Type B pancreatic cell (in vitro differentiated cells): ENCODE measurements at regions not wholly inside any gene's neighbourhood (a gene's known extent, or its start where the extent isn't known, plus 50 kb on each side); places are given as distances from the start of the nearest gene placed in this dataset.
"Not testable (repeated sequence)": the region's sequence is repeated elsewhere in the genome, so short reads cannot be mapped to it uniquely, and the experiment has no call there.

ENCODE experiments used
- DNase-seq: peaks from one replicate; pipeline ENCODE4 v3.0.0; 2021; ENCODE audit warnings: mixed read lengths; ENCODE audit not compliant: unreplicated experiment; ENCODE audit errors: extremely low spot score
- H3K27ac Mint-ChIP-seq: 2 replicates; pipeline ENCODE4 v1.8.0; 2021; ENCODE audit warnings: mild to moderate bottlenecking, mixed read lengths
- H3K27me3 Mint-ChIP-seq: 2 replicates; pipeline ENCODE4 v1.8.0; 2021; ENCODE audit warnings: mixed read lengths
- H3K36me3 Mint-ChIP-seq: 2 replicates; pipeline ENCODE4 v1.8.0; 2021; ENCODE audit warnings: mixed read lengths
- H3K4me1 Mint-ChIP-seq: one replicate; pipeline ENCODE4 v1.8.0; 2021; ENCODE audit warnings: mixed read lengths; ENCODE audit not compliant: unreplicated experiment
- H3K4me3 Mint-ChIP-seq: 2 replicates; pipeline ENCODE4 v1.8.0; 2021; ENCODE audit warnings: mild to moderate bottlenecking, mixed read lengths
- H3K9me3 Mint-ChIP-seq: 2 replicates; pipeline ENCODE4 v1.8.0; 2021; ENCODE audit warnings: mixed read lengths

DNA sequence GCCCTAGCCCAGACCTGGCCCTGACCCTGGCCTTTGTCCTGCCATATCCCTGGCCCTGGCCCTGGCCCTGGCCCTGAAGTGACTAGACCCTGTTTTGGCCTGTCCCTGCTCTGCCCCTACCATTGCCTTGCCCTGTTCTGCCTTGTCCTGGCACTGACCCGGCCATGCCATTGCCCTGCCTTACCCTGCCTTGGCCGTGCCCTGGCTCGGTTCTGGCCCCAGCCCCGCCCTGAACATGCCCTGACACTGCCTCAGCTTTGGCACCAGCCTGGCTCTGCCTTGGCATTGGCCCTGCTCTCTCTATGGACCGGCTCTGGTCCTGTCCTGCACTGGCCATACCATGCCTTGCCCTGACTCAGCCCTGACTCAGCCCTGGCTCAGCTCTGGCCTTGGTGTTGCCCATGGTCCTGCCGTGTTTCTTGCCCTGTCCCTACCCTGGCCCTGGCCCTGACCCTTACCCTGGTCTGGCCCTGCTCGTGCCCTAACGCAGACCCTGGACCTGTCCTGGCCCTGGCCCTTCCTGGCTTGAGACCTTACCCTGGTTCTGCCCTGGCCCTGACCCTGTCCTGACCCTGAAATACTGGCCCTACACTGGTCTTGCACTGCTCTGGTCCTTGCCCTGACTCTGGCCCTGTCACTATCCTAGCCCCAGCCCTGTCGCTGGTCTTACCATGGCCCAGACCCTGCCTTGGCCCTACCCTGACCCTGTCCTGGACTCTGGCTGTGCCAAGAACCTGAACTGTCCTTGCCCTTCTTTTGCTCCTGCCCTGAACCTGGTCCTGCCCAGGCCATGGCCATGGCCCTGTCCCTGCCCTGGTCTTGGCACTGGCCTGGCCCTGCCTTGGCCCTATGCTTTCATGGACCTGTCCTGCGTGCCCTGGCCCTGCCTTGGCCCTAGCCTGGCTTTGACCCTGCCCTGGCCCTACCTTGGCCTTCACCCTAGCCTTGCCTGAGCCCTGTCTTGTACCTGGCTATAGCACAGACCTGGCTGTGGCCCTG is 224.6 kb downstream of the LIPI start:
- H3K36me3 Mint-ChIP-seq, H3K4me3 Mint-ChIP-seq, DNase-seq, H3K27ac Mint-ChIP-seq, H3K4me1 Mint-ChIP-seq, H3K9me3 Mint-ChIP-seq, H3K27me3 Mint-ChIP-seq: not testable (repeated sequence)

DNA sequence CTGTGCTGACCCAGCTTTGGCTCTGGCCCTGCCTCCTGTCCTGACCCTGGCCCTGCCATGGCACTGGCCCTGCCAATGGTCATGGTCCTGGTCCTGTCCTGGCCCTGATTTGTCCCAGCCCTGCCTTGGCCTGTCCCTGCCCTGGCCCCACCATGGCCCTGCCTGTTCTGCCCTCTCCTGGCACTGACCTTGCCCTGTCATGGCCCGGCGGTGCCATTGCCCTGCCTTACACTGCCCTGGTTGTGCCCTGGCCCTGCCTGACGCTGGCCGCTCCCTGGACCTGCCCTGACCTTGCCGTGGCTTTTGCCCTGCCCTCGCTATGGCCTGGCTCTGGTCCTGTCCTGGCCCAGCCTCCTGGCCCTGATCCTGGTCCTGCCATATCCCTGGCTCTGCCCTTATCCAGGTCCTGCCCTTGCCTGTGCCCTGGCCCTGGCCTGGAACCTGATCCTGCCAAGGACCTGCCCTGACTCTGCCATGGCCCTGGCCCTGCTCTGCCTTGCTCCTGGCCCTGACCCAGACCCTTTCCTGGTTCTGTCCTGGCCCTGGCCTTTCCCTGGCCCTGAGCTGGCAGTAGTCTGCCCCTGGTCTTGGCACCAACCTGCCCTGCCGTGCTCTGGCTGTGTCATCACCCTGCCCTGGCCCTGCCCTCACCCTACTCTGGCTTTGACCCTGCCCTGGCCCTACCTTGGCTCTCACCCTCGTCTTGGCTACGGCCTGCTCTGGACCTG is 225.5 kb downstream of the LIPI start:
- not testable (repeated sequence) for DNase-seq, H3K27me3 Mint-ChIP-seq, H3K4me3 Mint-ChIP-seq, H3K4me1 Mint-ChIP-seq, H3K27ac Mint-ChIP-seq, H3K9me3 Mint-ChIP-seq, H3K36me3 Mint-ChIP-seq

DNA sequence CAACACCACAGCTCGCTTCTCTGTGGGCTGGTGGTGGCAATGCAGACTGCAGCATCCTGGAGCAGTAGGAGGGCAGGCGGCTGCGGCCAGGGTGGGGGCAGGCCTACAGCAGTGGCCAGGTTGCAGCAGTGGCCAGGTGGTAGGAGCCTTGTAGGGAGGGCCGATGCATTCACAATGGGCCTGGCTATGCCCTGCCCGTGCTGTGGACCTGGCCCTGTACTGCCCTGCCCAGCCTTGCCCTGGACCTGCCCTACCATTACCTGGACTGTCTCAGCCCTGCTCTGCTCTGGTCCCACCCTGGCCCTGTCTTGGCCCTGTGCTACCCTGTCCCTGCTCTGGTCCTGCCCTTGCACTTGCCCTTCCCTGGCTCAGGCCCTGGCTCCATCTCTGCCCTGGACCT is 226.0 kb downstream of the LIPI start:
- H3K4me1 Mint-ChIP-seq, H3K9me3 Mint-ChIP-seq, H3K36me3 Mint-ChIP-seq, H3K27me3 Mint-ChIP-seq, H3K27ac Mint-ChIP-seq, DNase-seq, H3K4me3 Mint-ChIP-seq: not testable (repeated sequence)

DNA sequence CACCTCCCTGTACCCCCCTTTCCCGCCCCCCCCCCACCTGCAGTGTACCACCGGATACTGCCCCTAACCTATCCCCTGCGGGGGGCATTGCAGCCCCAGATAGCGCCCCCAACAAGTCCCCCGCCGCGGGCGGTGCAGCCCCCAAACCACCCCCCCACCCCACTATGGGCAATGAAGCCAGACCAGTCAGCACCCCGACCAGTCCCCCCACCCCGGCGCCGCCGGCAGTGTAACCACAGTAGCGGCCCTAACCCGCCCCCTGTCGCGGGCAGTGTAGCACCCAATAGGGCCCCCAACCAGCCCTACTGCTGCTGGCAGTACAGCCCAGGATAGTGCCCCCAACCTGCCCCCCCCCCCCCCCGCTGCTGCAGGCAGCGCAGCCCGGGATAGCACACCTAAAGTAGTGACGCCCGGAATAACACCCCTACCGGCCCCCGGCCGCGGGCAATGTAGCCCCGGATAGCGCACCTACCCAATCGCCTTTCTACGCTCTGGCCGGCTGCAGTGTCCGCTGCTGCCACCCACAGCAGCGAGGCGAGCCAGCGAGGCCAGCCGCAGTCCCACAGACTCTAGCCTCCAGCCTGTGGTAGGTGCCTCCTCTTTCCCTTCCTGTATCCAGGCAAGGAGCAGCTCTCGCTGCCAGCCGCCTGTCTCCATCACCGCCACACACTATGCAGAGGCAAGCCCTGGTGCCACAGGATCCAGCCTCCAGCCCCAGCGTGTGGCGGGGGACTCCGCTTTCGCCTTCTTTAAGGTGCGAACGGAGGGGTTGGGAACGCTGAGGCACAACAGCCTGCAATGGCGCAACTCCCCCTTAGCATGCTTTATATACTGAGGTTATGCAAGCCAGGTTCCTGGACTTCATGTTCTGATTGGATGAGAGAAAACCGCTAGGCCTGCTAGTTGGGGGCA is 229.3 kb downstream of the LIPI start:
- H3K27ac Mint-ChIP-seq, H3K4me3 Mint-ChIP-seq, H3K36me3 Mint-ChIP-seq, H3K9me3 Mint-ChIP-seq, H3K27me3 Mint-ChIP-seq, H3K4me1 Mint-ChIP-seq, DNase-seq: not testable (repeated sequence)

DNA sequence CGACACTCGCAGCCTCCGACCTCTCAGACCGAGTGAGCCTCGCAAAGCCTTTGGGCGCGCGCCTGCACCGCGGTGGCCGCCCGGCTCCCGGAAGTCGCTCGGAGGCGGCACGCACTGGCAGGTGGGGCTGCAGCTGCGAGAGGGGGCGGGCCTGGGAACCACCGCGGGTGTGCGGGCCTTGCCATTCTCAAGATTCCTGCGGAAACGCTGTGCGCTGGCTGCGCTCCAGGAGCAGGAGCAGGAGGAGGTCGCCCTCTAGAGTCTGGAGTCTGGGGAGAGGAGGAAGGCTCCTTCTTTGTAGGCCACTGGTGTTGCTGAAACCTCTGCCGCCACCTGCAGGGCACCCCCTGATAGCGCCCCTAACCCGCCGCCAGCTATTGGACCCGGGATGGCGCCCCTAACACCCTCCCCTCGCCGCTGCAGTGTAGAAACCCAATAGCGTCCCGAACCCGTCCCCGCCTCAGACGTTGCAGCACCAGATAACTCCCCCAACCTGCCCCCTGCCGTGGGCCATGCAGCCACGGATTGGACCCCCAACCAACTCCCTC is 230.6 kb downstream of the LIPI start:
- not testable (repeated sequence) for H3K4me3 Mint-ChIP-seq, H3K9me3 Mint-ChIP-seq, H3K27ac Mint-ChIP-seq, H3K27me3 Mint-ChIP-seq, DNase-seq, H3K36me3 Mint-ChIP-seq, H3K4me1 Mint-ChIP-seq

DNA sequence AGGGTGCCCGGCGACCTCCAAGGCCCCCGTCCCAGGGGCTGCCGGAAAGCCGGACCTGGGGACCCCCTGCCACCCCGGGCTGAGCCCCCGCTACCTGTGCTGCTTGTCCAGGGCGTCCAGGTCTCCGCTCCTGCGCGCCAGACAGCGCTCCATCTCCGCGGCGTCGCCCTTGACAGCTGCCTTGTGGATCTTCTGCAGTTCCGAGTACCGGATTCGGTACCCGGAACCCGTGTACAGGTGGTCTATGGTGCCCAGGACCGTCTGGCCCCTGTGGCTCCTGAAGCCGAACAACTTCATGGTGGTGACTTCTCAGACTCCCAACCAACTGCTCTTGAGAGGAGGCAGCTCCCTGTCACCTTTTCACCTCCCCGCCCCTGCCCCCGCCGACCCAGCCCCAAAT is 231.1 kb downstream of the LIPI start:
- DNase-seq, H3K4me1 Mint-ChIP-seq, H3K36me3 Mint-ChIP-seq, H3K9me3 Mint-ChIP-seq, H3K4me3 Mint-ChIP-seq, H3K27me3 Mint-ChIP-seq, H3K27ac Mint-ChIP-seq: not testable (repeated sequence)

DNA sequence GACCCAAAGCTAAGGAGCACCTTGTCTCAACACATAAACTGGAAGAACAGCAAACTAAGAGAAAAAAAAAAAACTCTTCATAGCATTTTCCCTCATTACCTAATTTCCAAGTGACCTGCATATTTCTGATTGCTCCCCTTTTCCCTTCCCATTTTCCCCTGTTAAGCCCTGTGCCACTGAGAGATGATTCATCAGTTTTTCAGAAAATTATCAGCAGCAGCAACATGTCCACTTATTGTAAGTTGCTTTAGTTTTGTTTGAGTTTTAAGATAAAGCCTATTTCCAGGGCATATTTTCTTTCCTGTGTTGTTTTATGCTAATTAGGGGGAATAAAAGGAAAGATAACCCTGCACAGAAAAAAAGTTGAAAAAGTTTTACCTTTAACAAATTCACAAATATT is 236.2 kb downstream of the LIPI start:
- not testable (repeated sequence) for H3K4me1 Mint-ChIP-seq, H3K9me3 Mint-ChIP-seq, H3K4me3 Mint-ChIP-seq, H3K27me3 Mint-ChIP-seq, H3K27ac Mint-ChIP-seq, H3K36me3 Mint-ChIP-seq, DNase-seq

DNA sequence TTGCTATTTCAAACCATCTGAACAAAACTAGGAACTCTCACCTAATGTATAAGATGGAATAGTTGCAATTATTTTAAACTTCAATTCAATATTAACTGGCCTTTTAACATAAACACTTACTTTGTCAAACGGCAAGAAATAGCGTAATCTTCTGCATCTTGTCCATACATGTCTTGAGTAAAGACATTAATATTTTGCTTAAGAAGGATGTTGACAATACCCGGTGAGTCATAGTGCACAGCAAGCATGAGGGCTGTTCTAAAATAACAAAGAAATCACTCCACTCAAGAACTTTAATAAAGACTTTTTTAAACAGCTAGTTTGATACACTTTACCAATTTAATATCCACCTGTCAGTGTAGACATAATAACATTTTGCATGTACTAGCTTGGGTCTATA is 240.9 kb downstream of the LIPI start:
- not testable (repeated sequence) for DNase-seq, H3K36me3 Mint-ChIP-seq, H3K4me1 Mint-ChIP-seq, H3K4me3 Mint-ChIP-seq, H3K9me3 Mint-ChIP-seq, H3K27ac Mint-ChIP-seq, H3K27me3 Mint-ChIP-seq

DNA sequence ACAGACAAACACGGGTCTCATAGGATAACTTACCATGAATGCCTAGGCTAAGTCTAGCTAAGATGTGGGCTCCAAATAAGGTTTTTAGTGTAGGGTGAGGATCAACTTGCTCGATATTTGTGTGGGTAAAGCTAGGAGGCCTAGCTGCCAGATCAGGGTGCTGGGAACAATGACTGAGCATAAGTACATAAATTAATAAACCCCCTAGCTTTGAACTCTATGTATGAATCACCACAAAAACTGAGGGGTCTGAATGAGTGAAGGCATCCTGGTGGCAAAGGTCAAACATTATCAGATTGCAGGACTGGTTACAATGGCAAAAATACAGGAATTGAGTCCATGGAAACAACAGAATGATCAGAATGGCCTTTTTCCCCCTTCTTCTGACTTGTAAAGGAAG is 241.8 kb downstream of the LIPI start:
- not testable (repeated sequence) for DNase-seq, H3K4me3 Mint-ChIP-seq, H3K27ac Mint-ChIP-seq, H3K27me3 Mint-ChIP-seq, H3K36me3 Mint-ChIP-seq, H3K4me1 Mint-ChIP-seq, H3K9me3 Mint-ChIP-seq

DNA sequence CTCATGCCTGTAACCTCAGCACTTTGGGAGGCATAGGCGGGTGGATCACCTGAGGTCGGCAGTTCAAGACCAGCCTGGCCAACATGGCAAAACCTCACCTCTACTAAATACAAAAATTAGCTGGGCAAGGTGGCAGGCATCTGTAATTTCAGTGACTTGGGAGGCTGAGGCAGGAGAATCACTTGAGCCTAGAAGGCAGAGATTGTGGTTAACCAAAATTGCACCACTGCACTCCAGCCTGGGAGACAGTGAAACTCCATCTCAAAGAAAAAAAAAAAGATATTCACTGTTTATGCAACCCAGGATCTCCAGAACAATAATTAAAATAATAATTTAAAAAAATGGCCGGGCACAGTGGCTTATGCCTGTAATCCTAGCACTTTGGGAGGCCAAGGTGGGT is 247.5 kb downstream of the LIPI start:
- DNase-seq, H3K4me1 Mint-ChIP-seq, H3K27me3 Mint-ChIP-seq, H3K9me3 Mint-ChIP-seq, H3K27ac Mint-ChIP-seq, H3K4me3 Mint-ChIP-seq, H3K36me3 Mint-ChIP-seq: not testable (repeated sequence)
